ENCODE measurements at regions not wholly inside any gene's neighbourhood (a gene's known extent, or its start where the extent isn't known, plus 50 kb on each side); places are given as distances from the start of the nearest gene placed in this dataset.

DNA sequence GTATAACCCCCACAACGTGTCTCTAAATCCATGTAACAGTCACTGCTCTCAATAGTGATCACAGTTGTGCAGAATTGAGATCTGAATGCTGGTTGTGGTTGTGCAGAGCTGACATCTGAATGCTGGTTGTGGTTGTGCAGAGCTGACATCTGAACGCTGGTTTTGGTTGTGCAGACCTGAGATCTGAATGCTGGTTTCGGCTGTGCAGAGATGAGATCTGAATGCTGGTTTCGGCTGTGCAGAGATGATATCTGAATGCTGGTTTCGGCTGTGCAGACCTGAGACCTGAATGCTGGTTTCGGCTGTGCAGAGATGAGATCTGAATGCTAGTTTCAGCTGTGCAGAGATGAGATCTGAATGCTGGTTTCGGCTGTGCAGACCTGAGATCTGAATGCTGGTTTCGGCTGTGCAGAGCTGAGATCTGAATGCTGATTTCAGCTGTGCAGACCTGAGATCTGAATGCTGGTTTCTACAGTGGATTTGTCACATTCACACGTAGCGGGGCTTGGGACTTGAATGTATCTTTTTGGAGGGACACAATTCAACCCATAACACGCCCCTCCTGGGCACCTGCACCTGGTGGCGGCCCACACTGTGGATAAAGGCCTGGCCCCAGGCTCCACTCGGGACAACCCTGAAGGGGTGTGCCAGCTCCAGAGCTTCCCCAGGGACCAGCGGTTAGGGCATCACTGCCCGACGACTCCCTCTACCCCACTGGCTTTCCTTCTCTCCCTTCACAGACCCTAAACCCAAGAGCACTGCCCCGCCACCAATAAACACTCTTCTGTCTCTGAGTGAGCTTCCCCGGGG, 51.1 kb upstream of the SLC66A3 start:
- peak; percentile 41 for DNase-seq

DNA sequence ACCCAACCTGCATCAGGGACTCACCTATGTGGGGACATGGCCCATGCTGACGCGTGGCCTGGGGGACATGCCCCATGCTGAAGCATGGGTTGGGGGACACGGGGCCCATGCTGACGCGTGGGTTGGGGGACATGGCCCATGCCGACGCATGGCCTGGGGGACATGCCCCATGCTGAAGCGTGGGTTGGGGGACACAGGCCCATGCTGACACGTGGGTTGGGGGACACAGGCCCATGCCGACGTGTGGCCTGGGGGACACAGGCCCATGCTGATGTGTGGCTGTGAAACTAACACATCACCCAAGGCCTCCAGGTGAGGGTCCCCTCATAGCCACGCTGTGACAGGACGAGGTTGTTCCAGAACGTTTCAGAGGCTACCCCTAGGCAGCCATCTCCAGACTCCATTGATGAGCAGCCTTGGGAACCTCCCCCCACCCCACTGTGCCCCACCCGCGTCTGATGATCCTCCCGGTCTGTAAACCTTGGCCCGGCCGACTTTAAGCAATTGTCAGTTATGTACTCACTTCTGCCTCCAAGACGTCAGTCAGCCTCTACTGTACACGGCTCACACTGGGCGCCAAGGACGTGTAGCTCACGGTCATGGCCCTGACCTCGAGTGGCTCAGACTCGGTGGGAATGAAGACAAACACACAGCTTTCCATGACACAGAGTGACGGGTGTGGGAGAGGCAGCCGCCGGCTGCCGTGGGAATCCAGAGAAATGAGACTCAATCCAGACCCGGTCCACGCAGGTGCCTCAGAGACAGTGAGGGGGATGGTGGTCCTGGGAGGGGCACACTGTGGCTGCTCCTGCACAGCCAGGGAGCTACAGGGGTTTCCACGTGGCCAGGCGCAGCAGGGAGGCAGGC, 50.2 kb upstream of the SLC66A3 start:
- DNase-seq: no peak

Measured in stimulated activated CD8-positive, alpha-beta memory T cell treated with anti-CD3 and anti-CD28 coated beads, Interleukin-4, amount 100 ng/mL, for 48 hours (primary cell).